K562 (cell line): ENCODE measurements at regions not wholly inside any gene's neighbourhood (a gene's known extent, or its start where the extent isn't known, plus 50 kb on each side); places are given as distances from the start of the nearest gene placed in this dataset.

Experiments used
- CBX3 ChIP-seq, 2 experiments: IDR thresholded peaks; 1 replicate in 1 of 2; 2 replicates in 1 of 2; pipeline ENCODE4 v1.6.1; 2012; ENCODE audit warnings: inconsistent platforms in 2 of 2, low read length in 2 of 2, borderline replicate concordance in 1 of 2, control low read depth in 1 of 2
- POLR2AphosphoS5 ChIP-seq: IDR thresholded peaks from 2 replicates; pipeline ENCODE4 v1.6.1; 2011; ENCODE audit warnings: mild to moderate bottlenecking, low read depth, low read length, moderate library complexity; ENCODE audit not compliant: control insufficient read depth, insufficient read depth
- SMARCC2 ChIP-seq: fragments of 450-650 bp; IDR thresholded peaks from 2 replicates; pipeline ENCODE4 v1.6.1; 2017; ENCODE audit warnings: antibody characterized with exemption, moderate library complexity, mild to moderate bottlenecking, low read depth
- TRIM25 ChIP-seq: fragments of 450-650 bp; IDR thresholded peaks from 2 replicates; pipeline ENCODE4 v1.7.0; 2016; ENCODE audit warnings: borderline replicate concordance
- ZNF584 ChIP-seq: fragments of 200-800 bp; sonication (Bioruptor generic); IDR thresholded peaks from 2 replicates; pipeline ENCODE4 v1.6.1; 2016; ENCODE audit warnings: low read depth, mild to moderate bottlenecking, missing genetic modification characterization, missing compliant biosample characterization
- TF ChIP-seq, protein P1 (sequence below): fragments of 450-650 bp; IDR thresholded peaks from 2 replicates; pipeline ENCODE4 v1.6.1; 2016; ENCODE audit warnings: low read depth

DNA sequence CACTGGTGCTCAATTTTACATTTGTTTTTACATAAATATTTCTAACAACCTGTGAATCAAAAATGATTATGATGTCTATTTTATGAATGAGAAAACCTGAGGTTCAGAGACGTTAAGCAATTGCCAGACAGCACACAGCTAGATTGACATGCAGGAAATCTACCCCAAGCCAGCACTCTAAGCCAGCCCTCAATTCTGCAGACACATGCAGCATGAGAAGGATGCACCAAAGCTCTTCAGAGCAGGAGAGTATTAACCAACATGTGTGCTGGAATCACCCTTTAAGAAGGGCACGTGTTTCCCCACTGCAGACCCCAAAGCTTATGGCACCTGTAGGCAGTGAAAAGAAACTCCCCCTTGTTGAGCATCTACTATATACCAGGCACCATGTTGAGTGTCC lies 126.1 kb upstream of the ARHGEF3 start (continued):
- TF ChIP-seq TRIM25 = no peak
- no peak for TF ChIP-seq CBX3 (IDR thresholded peaks at IDR 0.05; ENCODE audit: borderline replicate concordance in 1 of 2, low read length in 2 of 2)
- no peak for TF ChIP-seq POLR2AphosphoS5
- TF ChIP-seq SMARCC2 = no peak
- TF ChIP-seq ZNF584 = no peak
- TF ChIP-seq, protein P1, sequence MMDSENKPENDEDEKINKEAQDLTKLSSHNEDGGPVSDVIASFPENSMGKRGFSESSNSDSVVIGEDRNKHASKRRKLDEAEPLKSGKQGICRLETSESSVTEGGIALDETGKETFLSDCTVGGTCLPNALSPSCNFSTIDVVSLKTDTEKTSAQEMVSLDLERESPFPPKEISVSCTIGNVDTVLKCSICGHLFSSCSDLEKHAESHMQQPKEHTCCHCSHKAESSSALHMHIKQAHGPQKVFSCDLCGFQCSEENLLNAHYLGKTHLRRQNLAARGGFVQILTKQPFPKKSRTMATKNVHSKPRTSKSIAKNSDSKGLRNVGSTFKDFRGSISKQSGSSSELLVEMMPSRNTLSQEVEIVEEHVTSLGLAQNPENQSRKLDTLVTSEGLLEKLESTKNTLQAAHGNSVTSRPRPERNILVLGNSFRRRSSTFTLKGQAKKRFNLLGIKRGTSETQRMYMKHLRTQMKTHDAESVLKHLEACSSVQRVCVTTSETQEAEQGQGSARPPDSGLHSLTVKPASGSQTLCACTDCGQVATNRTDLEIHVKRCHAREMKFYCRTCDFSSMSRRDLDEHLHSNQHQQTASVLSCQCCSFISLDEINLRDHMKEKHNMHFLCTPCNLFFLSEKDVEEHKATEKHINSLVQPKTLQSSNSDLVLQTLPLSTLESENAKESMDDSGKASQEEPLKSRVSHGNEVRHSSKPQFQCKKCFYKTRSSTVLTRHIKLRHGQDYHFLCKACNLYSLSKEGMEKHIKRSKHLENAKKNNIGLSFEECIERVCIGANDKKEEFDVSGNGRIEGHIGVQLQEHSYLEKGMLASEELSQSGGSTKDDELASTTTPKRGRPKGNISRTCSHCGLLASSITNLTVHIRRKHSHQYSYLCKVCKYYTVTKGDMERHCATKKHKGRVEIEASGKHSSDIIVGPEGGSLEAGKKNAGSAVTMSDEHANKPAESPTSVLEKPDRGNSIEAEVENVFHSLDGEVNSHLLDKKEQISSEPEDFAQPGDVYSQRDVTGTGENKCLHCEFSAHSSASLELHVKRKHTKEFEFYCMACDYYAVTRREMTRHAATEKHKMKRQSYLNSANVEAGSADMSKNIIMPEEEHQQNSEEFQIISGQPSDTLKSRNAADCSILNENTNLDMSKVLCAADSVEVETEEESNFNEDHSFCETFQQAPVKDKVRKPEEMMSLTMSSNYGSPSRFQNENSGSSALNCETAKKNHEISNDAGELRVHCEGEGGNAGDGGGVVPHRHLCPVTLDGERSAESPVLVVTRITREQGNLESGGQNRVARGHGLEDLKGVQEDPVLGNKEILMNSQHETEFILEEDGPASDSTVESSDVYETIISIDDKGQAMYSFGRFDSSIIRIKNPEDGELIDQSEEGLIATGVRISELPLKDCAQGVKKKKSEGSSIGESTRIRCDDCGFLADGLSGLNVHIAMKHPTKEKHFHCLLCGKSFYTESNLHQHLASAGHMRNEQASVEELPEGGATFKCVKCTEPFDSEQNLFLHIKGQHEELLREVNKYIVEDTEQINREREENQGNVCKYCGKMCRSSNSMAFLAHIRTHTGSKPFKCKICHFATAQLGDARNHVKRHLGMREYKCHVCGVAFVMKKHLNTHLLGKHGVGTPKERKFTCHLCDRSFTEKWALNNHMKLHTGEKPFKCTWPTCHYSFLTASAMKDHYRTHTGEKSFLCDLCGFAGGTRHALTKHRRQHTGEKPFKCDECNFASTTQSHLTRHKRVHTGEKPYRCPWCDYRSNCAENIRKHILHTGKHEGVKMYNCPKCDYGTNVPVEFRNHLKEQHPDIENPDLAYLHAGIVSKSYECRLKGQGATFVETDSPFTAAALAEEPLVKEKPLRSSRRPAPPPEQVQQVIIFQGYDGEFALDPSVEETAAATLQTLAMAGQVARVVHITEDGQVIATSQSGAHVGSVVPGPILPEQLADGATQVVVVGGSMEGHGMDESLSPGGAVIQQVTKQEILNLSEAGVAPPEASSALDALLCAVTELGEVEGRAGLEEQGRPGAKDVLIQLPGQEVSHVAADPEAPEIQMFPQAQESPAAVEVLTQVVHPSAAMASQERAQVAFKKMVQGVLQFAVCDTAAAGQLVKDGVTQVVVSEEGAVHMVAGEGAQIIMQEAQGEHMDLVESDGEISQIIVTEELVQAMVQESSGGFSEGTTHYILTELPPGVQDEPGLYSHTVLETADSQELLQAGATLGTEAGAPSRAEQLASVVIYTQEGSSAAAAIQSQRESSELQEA = no peak
- TF ChIP-seq, all 486 proteins: peak for 0
